ENCODE measurements at regions not wholly inside any gene's neighbourhood (a gene's known extent, or its start where the extent isn't known, plus 50 kb on each side); places are given as distances from the start of the nearest gene placed in this dataset.

- DNase-seq (ENCODE audit: low read depth in 1 of 2, low spot score in 1 of 2) (peak; percentile 41 to 66), ATAC-seq (peak in 1 of 2 experiments; percentile 80; a peak in 3 of 6 replicates), FAIRE-seq (peak; percentile 18)
- H3K9me3 ChIP-seq: no peaks in the 10 kb centered on the region; the same call in 2 of the 3 replicates
- no peak overlapping the region for H3K4me3 ChIP-seq
- H3K4me2 ChIP-seq: no peak overlapping the region
- ChIA-PET CTCF (interaction anchor here (0.6 to 1.0 kb wide), 3 partner anchors 11 to 71 kb away, joined by 3 read pairs; no protein-coding TSS in a partner anchor), POLR2A (no interaction called here)
- no peak for TF ChIP-seq PHF8 (IDR thresholded peaks at IDR 0.05; ENCODE audit: borderline replicate concordance, low read depth)
- TF ChIP-seq SMC3 (IDR thresholded peaks at IDR 0.05): peak; percentile 85
- TF ChIP-seq, protein P1, sequence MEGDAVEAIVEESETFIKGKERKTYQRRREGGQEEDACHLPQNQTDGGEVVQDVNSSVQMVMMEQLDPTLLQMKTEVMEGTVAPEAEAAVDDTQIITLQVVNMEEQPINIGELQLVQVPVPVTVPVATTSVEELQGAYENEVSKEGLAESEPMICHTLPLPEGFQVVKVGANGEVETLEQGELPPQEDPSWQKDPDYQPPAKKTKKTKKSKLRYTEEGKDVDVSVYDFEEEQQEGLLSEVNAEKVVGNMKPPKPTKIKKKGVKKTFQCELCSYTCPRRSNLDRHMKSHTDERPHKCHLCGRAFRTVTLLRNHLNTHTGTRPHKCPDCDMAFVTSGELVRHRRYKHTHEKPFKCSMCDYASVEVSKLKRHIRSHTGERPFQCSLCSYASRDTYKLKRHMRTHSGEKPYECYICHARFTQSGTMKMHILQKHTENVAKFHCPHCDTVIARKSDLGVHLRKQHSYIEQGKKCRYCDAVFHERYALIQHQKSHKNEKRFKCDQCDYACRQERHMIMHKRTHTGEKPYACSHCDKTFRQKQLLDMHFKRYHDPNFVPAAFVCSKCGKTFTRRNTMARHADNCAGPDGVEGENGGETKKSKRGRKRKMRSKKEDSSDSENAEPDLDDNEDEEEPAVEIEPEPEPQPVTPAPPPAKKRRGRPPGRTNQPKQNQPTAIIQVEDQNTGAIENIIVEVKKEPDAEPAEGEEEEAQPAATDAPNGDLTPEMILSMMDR (IDR thresholded peaks at IDR 0.05): peak; percentile 78
- TF ChIP-seq RAD21 (conservative IDR thresholded peaks at IDR 0.05 in 1 of 2, IDR thresholded peaks at IDR 0.05 in 1 of 2): peak; percentile 69 to 74
- H3K4me1 ChIP-seq: no peaks in the 10 kb centered on the region
- WGBS (ENCODE audit: missing lambda C conversion rate): 22% methylated on average over 9 of the region's 9 CpGs
- no peak overlapping the region for H3K27ac ChIP-seq
Measured at GRCh38 chr19:28466107-28467045, 746.6 kb downstream of the UQCRFS1 start.

DNA sequence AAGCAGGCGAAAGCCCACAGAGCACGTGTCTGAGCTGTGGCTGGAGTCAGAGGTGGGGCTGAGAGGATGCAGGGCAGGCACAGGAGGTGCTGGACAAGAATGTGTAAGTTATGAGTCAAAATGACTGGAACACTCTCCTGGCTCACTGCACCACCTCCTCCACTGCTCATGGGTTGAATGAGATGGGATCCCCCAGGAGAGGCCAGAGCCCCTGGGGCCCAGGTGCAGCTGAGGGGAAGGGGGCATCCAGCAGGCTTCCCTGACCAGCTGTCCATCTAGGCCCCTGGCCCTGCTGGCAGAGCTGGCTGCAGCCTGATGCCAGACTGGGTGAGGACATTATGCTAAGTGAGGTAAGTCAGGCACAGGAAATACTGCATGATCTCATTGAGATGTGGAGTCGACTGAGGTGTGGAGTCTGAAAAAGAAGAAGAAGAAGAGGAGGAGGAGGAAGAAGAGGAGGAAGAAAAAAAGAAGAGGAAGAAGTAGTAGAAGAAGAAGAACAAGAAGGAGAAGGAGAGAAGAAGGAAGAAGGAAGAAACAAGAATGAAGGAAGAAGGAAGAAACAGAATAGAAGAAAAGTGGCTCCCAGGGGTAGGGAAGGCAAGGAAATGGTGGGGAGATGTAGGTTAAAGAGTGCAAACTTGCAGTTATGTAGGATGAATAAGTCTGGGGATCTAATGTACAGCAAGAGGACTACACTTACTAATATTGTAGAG, 747.4 kb downstream of the UQCRFS1 start:
- no peak overlapping the region for H3K4me3 ChIP-seq
- no peaks in the 10 kb centered on the region for H3K4me1 ChIP-seq
- no peak; a peak in 1 of 6 replicates for ATAC-seq
- POLR2A ChIA-PET: no interaction called here
- CTCF ChIA-PET: interaction anchor here (0.6 to 1.0 kb wide), 3 partner anchors 12 to 1098 kb away, joined by 3 read pairs; no protein-coding TSS in a partner anchor
- no peak for DNase-seq (ENCODE audit: low read depth in 1 of 2, low spot score in 1 of 2)
- H3K9me3 ChIP-seq: no peaks in the 10 kb centered on the region; the same call in 2 of the 3 replicates
- H3K4me2 ChIP-seq: no peak overlapping the region
- no peak for FAIRE-seq
- H3K27ac ChIP-seq: no peak overlapping the region
- 15% methylated on average over 3 of the region's 3 CpGs for WGBS (ENCODE audit: missing lambda C conversion rate)
- TF ChIP-seq ATOH8 (CRISPR knock-in tag; IDR thresholded peaks at IDR 0.05; ENCODE audit: low read depth) (no peak), POLR2A (IDR thresholded peaks at IDR 0.05; ENCODE audit: low read length) (0 out of 2 replicates have a peak, but pooled peaks have one; percentile 9)

- CTCF ChIA-PET: no interaction called here
- H3K9me3 ChIP-seq: no peaks in the 10 kb centered on the region; the same call in 2 of the 3 replicates
- no peak overlapping the region for H3K4me3 ChIP-seq
- 29% methylated on average over 5 of the region's 5 CpGs for WGBS (ENCODE audit: missing lambda C conversion rate)
- H3K4me1 ChIP-seq: no peaks in the 10 kb centered on the region
- TF ChIP-seq BHLHE40 (IDR thresholded peaks at IDR 0.05; ENCODE audit: low read depth, low read length) (no peak), EP300 (IDR thresholded peaks at IDR 0.05) (no peak), ELK1 (IDR thresholded peaks at IDR 0.05; ENCODE audit: low read depth, low read length) (no peak), MAFK (IDR thresholded peaks at IDR 0.05; ENCODE audit: partially characterized antibody) (no peak), MAZ (IDR thresholded peaks at IDR 0.05; ENCODE audit: borderline replicate concordance, low read depth, low read length) (no peak), TFCP2L1 (CRISPR knock-in tag; IDR thresholded peaks at IDR 0.05) (no peak), CHD2 (IDR thresholded peaks at IDR 0.05; ENCODE audit: low read length, partially characterized antibody) (no peak), HDAC2 (IDR thresholded peaks at IDR 0.05) (no peak), POLR2A (IDR thresholded peaks at IDR 0.05; ENCODE audit: low read length) (no peak), BCL3 (IDR thresholded peaks at IDR 0.05) (no peak), ZNF302 (CRISPR knock-in tag; IDR thresholded peaks at IDR 0.05) (no peak), GATA3 (IDR thresholded peaks at IDR 0.05; ENCODE audit: borderline replicate concordance) (no peak), RARB (CRISPR knock-in tag; IDR thresholded peaks at IDR 0.05) (no peak)
- DNase-seq (ENCODE audit: low read depth in 1 of 2, low spot score in 1 of 2) (no peak), ATAC-seq (no peak), FAIRE-seq (no peak)
- no peak overlapping the region for H3K27ac ChIP-seq
- POLR2A ChIA-PET: no interaction called here
- no peak overlapping the region for H3K4me2 ChIP-seq
Measured at GRCh38 chr19:28463493-28464053, 749.4 kb downstream of the UQCRFS1 start.

Data from A549 (cell line).